ENCODE measurements at regions not wholly inside any gene's neighbourhood (a gene's known extent, or its start where the extent isn't known, plus 50 kb on each side); places are given as distances from the start of the nearest gene placed in this dataset.

DNA sequence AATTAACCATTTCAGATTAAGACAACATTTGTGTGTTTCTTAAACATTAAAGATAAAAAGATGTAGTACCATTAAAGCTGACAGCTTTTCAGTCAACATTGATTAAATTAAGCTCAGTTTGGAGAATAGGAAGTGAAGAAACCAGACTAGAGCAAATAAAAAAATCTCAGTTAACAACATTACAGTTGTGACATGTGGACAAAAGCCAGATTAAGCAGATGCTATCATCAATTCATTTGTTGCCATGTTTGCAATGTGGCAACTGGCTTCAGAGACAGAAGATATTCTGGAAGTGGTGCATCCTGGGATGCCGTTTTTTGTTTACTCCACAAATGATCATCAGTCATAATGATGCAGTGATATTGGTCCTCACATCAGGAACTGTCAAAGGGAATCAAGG, 70.3 kb upstream of the CNTLN start (continued):
- TF ChIP-seq SP2 (IDR thresholded peaks at IDR 0.05; ENCODE audit: low read length) (no peak), POU5F1 (IDR thresholded peaks at IDR 0.05; ENCODE audit: low read depth, low read length) (no peak)
- TF ChIP-seq, protein P1, sequence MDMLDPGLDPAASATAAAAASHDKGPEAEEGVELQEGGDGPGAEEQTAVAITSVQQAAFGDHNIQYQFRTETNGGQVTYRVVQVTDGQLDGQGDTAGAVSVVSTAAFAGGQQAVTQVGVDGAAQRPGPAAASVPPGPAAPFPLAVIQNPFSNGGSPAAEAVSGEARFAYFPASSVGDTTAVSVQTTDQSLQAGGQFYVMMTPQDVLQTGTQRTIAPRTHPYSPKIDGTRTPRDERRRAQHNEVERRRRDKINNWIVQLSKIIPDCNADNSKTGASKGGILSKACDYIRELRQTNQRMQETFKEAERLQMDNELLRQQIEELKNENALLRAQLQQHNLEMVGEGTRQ (IDR thresholded peaks at IDR 0.05; ENCODE audit: low read length), result no peak

Measured in H1 (cell line).